ENCODE measurements at regions not wholly inside any gene's neighbourhood (a gene's known extent, or its start where the extent isn't known, plus 50 kb on each side); places are given as distances from the start of the nearest gene placed in this dataset.

DNA sequence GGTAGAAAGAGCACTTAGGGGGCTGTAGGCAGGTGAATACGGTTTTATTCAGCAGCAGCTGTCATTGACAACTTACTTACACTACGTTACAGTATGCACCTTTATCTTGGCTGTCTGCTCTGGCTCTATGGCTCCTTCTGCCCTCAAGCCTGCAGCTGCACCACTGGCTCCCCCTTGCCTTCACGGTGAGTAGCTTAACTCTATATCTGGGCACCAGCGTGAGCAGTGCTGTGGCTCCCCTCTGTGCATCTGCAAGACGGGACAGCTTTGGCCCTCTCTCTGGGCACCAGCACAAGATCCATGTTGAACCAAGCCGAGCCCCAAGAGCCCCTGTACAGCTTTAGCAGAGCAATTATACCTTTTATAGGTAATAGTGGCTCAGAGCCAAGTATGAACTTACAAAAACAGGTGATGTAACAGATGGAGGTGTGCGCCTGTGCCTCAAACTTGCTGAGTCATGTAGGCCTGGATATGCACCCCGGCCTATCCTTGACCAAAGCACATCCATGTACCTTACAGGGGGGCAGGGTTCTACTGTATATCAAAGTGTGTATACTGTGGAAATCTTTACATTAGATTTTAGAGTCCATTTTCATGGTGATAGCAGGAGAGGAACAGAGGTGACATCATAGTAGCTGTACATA lies 96.9 kb upstream of the CTSC start:
- Histone ChIP-seq H3K27me3 (no peaks in the 10 kb centered on the region), H3K4me3 (no peak overlapping the region), H3K9me3 (no peaks in the 10 kb centered on the region), H3K27ac (no peak overlapping the region), H3K4me1 (no peaks in the 10 kb centered on the region), H3K36me3 (no peaks in the 10 kb centered on the region)
- DNase-seq (ENCODE audit: extremely low spot score in 2 of 2) = no peak
- TF ChIP-seq POLR2A (IDR thresholded peaks at IDR 0.05) (no peak), POLR2AphosphoS5 (IDR thresholded peaks at IDR 0.05; ENCODE audit: insufficient read depth in 1 of 2, low read depth in 1 of 2) (no peak)
- TF ChIP-seq, protein P1, sequence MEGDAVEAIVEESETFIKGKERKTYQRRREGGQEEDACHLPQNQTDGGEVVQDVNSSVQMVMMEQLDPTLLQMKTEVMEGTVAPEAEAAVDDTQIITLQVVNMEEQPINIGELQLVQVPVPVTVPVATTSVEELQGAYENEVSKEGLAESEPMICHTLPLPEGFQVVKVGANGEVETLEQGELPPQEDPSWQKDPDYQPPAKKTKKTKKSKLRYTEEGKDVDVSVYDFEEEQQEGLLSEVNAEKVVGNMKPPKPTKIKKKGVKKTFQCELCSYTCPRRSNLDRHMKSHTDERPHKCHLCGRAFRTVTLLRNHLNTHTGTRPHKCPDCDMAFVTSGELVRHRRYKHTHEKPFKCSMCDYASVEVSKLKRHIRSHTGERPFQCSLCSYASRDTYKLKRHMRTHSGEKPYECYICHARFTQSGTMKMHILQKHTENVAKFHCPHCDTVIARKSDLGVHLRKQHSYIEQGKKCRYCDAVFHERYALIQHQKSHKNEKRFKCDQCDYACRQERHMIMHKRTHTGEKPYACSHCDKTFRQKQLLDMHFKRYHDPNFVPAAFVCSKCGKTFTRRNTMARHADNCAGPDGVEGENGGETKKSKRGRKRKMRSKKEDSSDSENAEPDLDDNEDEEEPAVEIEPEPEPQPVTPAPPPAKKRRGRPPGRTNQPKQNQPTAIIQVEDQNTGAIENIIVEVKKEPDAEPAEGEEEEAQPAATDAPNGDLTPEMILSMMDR (IDR thresholded peaks at IDR 0.05) = no peak
- intact Hi-C loops (cut with DNase I) = no loop called here

GRCh38 chr11:88433536-88434230 lies 96.1 kb upstream of the CTSC start:
- Histone ChIP-seq H3K4me1 (no peaks in the 10 kb centered on the region), H3K36me3 (no peaks in the 10 kb centered on the region), H3K9me3 (no peaks in the 10 kb centered on the region), H3K27ac (no peak overlapping the region), H3K27me3 (no peaks in the 10 kb centered on the region), H3K4me3 (no peak overlapping the region)
- no peak for DNase-seq (ENCODE audit: extremely low spot score in 2 of 2)
- no peak for TF ChIP-seq POLR2A (IDR thresholded peaks at IDR 0.05)
- no peak for TF ChIP-seq POLR2AphosphoS5 (IDR thresholded peaks at IDR 0.05; ENCODE audit: insufficient read depth in 1 of 2, low read depth in 1 of 2)
- TF ChIP-seq, protein P1 (IDR thresholded peaks at IDR 0.05) = no peak
- intact Hi-C loops (cut with DNase I) = no loop called here

DNA sequence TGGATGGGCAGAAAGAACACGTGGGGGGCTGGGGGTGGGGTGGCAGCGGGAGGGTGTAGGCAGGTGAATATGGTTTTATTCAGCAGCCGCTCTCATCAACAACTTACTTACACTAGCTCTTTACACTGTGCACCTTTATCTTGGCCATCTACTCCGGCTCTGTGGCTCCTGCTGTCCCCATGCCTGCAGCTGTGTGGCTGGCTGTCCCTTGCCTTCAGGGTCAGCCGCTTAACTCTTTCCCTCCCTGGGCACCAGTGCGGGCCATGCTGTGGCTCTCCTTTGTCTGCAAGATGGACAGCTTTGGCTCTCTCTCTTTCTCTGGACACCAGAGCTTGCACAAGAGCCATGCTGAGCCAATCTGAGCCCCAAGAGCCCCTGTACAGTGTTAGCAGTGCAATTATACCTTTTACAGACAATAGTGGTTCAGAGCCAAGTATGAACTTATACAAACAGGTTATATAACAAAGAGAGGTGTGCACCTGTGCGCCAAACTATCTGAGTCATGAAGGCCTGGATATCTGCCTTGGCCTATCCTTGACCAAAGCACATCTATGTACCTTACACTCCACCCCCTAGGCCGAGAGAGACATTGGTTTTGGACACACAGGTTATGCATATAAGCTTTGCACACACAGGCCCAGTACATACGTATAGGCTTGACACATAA lies 94.3 kb upstream of the CTSC start:
- H3K27me3 ChIP-seq = no peaks in the 10 kb centered on the region
- H3K4me3 ChIP-seq = no peak overlapping the region
- TF ChIP-seq, protein P1 (IDR thresholded peaks at IDR 0.05) = no peak
- TF ChIP-seq POLR2A (IDR thresholded peaks at IDR 0.05) = no peak
- no peak for TF ChIP-seq POLR2AphosphoS5 (IDR thresholded peaks at IDR 0.05; ENCODE audit: insufficient read depth in 1 of 2, low read depth in 1 of 2)
- H3K36me3 ChIP-seq = no peaks in the 10 kb centered on the region
- intact Hi-C loops (cut with DNase I) = no loop called here
- no peak for DNase-seq (ENCODE audit: extremely low spot score in 2 of 2)
- no peaks in the 10 kb centered on the region for H3K9me3 ChIP-seq
- no peak overlapping the region for H3K27ac ChIP-seq
- no peaks in the 10 kb centered on the region for H3K4me1 ChIP-seq

GRCh38 chr11:88428959-88429358 lies 91.4 kb upstream of the CTSC start:
- H3K4me3 ChIP-seq = no peak overlapping the region
- no peaks in the 10 kb centered on the region for H3K9me3 ChIP-seq
- no peak for DNase-seq (ENCODE audit: extremely low spot score in 2 of 2)
- H3K27me3 ChIP-seq = no peaks in the 10 kb centered on the region
- no peaks in the 10 kb centered on the region for H3K36me3 ChIP-seq
- TF ChIP-seq, protein P1 (IDR thresholded peaks at IDR 0.05) = no peak
- TF ChIP-seq POLR2A (IDR thresholded peaks at IDR 0.05) (no peak), POLR2AphosphoS5 (IDR thresholded peaks at IDR 0.05; ENCODE audit: insufficient read depth in 1 of 2, low read depth in 1 of 2) (no peak)
- H3K27ac ChIP-seq = no peak overlapping the region
- intact Hi-C loops (cut with DNase I) = no loop called here
- no peaks in the 10 kb centered on the region for H3K4me1 ChIP-seq

DNA sequence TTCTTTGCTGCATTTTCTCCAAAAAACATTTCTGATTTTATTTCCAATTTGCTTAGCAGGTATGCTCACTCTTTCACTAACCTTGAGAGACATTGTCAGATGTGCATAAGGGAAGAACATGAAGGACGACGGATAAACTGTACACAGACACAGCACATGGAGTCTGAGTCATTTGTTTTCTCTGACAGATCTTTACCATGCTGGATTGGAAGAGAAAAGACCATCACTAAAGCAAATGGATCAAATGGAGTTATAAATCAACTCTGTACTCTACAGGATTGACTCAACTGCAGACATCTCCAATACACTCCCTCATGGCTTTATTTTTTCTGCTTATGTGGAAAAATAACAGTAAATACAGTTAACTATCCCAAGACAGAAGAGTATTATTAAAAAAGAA lies 90.2 kb upstream of the CTSC start:
- Histone ChIP-seq H3K36me3 (no peaks in the 10 kb centered on the region), H3K4me1 (no peaks in the 10 kb centered on the region), H3K4me3 (no peak overlapping the region), H3K27ac (no peak overlapping the region), H3K9me3 (no peaks in the 10 kb centered on the region), H3K27me3 (no peaks in the 10 kb centered on the region)
- no peak for TF ChIP-seq POLR2A (IDR thresholded peaks at IDR 0.05)
- no peak for TF ChIP-seq POLR2AphosphoS5 (IDR thresholded peaks at IDR 0.05; ENCODE audit: insufficient read depth in 1 of 2, low read depth in 1 of 2)
- TF ChIP-seq, protein P1 (IDR thresholded peaks at IDR 0.05) = no peak
- DNase-seq (ENCODE audit: extremely low spot score in 2 of 2) = no peak
- intact Hi-C loops (cut with DNase I) = no loop called here
